OCI-LY1 (cell line): ENCODE measurements at regions not wholly inside any gene's neighbourhood (a gene's known extent, or its start where the extent isn't known, plus 50 kb on each side); places are given as distances from the start of the nearest gene placed in this dataset.
"Not testable (repeated sequence)": the region's sequence is repeated elsewhere in the genome, so short reads cannot be mapped to it uniquely, and the experiment has no call there.

Experiments used
- H2AFZ ChIP-seq: fragments of 200-600 bp; sonication (generic), shearing (Covaris generic); 2 replicates; pipeline ENCODE4 v1.6.0; 2014; ENCODE audit warnings: antibody characterized with exemption, mild to moderate bottlenecking, low read length
- H3F3A ChIP-seq: fragments of 200-600 bp; sonication (generic), shearing (Covaris generic); 2 replicates; pipeline ENCODE4 v1.6.0; 2014; ENCODE audit warnings: mild to moderate bottlenecking, antibody characterized with exemption, low read length, moderate library complexity; ENCODE audit not compliant: insufficient read depth
- H3K27ac ChIP-seq: fragments of 200-600 bp; sonication (generic); 2 replicates; pipeline ENCODE4 v1.5.1; 2014; ENCODE audit warnings: low read length, mixed run types, mild to moderate bottlenecking, low read depth; ENCODE audit not compliant: poor library complexity, severe bottlenecking
- H3K27me3 ChIP-seq: fragments of 200-600 bp; sonication (generic); 2 replicates; pipeline ENCODE4 v1.6.0; 2014; ENCODE audit warnings: antibody characterized with exemption, mild to moderate bottlenecking, low read length, moderate library complexity; ENCODE audit not compliant: insufficient read depth
- H3K36me3 ChIP-seq: fragments of 200-600 bp; sonication (generic); 2 replicates; pipeline ENCODE4 v1.6.1; 2014; ENCODE audit warnings: mild to moderate bottlenecking, antibody characterized with exemption, low read length, moderate library complexity, mixed read lengths; ENCODE audit not compliant: insufficient read depth
- H3K4me1 ChIP-seq: fragments of 200-600 bp; sonication (generic); 2 replicates; pipeline ENCODE4 v1.5.1; 2014; ENCODE audit warnings: mild to moderate bottlenecking, low read length, moderate library complexity; ENCODE audit not compliant: insufficient read depth, severe bottlenecking
- H3K4me2 ChIP-seq: fragments of 200-600 bp; sonication (generic), shearing (Covaris generic); 2 replicates; pipeline ENCODE4 v1.6.1; 2014; ENCODE audit warnings: low read length
- H3K4me3 ChIP-seq: fragments of 200-600 bp; sonication (generic); 2 replicates; pipeline ENCODE4 v1.5.1; 2014; ENCODE audit warnings: low read length, low read depth, mild to moderate bottlenecking, mixed read lengths; ENCODE audit not compliant: poor library complexity, severe bottlenecking
- H3K79me2 ChIP-seq: fragments of 200-600 bp; shearing (Covaris generic); 2 replicates; pipeline ENCODE4 v1.6.1; 2016; ENCODE audit warnings: mixed run types, low read length, mixed read lengths; ENCODE audit not compliant: insufficient read depth
- H3K9ac ChIP-seq: fragments of 200-600 bp; sonication (generic), shearing (Covaris generic); 2 replicates; pipeline ENCODE4 v1.6.1; 2014; ENCODE audit warnings: mild to moderate bottlenecking, low read length, mixed read lengths
- H3K9me2 ChIP-seq: fragments of 200-600 bp; sonication (generic), shearing (Covaris generic); 2 replicates; pipeline ENCODE4 v1.6.1; 2014; ENCODE audit warnings: low read depth, mild to moderate bottlenecking, low read length, mixed read lengths
- H3K9me3 ChIP-seq: fragments of 200-600 bp; shearing (Covaris generic); 2 replicates; pipeline ENCODE4 v1.6.1; 2014; ENCODE audit warnings: low read length, mixed read lengths
- H4K20me1 ChIP-seq: fragments of 200-600 bp; sonication (generic), shearing (Covaris generic); 2 replicates; pipeline ENCODE4 v1.6.0; 2016; ENCODE audit warnings: mild to moderate bottlenecking, low read length; ENCODE audit not compliant: insufficient read depth
- CTCF ChIP-seq: fragments of 200-600 bp; sonication (generic), shearing (Covaris generic); IDR thresholded peaks from 2 replicates; pipeline ENCODE4 v1.5.1; 2017; ENCODE audit warnings: mild to moderate bottlenecking, antibody characterized with exemption, low read length, moderate library complexity, mixed read lengths
- EZH2 ChIP-seq: fragments of 200-600 bp; sonication (generic), shearing (Covaris generic); IDR thresholded peaks from 2 replicates; pipeline ENCODE4 v1.8.0; 2017; ENCODE audit warnings: borderline replicate concordance, mixed run types, mild to moderate bottlenecking, antibody characterized with exemption, low read length, moderate library complexity, mixed read lengths

GRCh38 chrX:31014474-31014873 lies 57.4 kb downstream of the FTHL17 start:
- H3K9me3 ChIP-seq, H3K4me3 ChIP-seq: not testable (repeated sequence)

GRCh38 chrX:31012509-31013025 lies 59.3 kb downstream of the FTHL17 start:
- Histone ChIP-seq H3K27ac (no peak overlapping the region), H3K4me3 (no peak overlapping the region), H3K27me3 (no peaks in the 10 kb centered on the region), H3K9me3 (no peaks in the 10 kb centered on the region), H3K79me2 (no peaks in the 10 kb centered on the region), H2AFZ (no peak overlapping the region), H3K4me1 (no peaks in the 10 kb centered on the region), H3K9ac (no peak overlapping the region), H3K4me2 (no peak overlapping the region), H4K20me1 (no peaks in the 10 kb centered on the region), H3K36me3 (no peaks in the 10 kb centered on the region), H3F3A (no peaks in the 10 kb centered on the region), H3K9me2 (no peaks in the 10 kb centered on the region)
- TF ChIP-seq EZH2 (no peak), CTCF (no peak)

More at GRCh38 chrX:31014474-31014873, 57.4 kb downstream of the FTHL17 start:
- not testable (repeated sequence) for H3K36me3 ChIP-seq, H3K27me3 ChIP-seq, H3K4me2 ChIP-seq, H3K4me1 ChIP-seq, H3K9ac ChIP-seq, H3F3A ChIP-seq, H4K20me1 ChIP-seq, H3K27ac ChIP-seq, H3K9me2 ChIP-seq, H3K79me2 ChIP-seq, H2AFZ ChIP-seq

- Histone ChIP-seq H3K4me2 (no peak overlapping the region), H3K9me3 (no peaks in the 10 kb centered on the region), H3K27ac (no peak overlapping the region), H2AFZ (no peak overlapping the region), H4K20me1 (no peaks in the 10 kb centered on the region), H3K27me3 (no peaks in the 10 kb centered on the region), H3K36me3 (no peaks in the 10 kb centered on the region), H3K9ac (no peak overlapping the region), H3K4me1 (no peaks in the 10 kb centered on the region), H3K4me3 (no peak overlapping the region), H3K79me2 (no peaks in the 10 kb centered on the region), H3K9me2 (no peaks in the 10 kb centered on the region), H3F3A (no peaks in the 10 kb centered on the region)
- no peak for TF ChIP-seq CTCF
These were observed 64.5 kb downstream of the FTHL17 start for GRCh38 chrX:31007321-31007720.

GRCh38 chrX:31006027-31006426 lies 65.8 kb downstream of the FTHL17 start:
- no peak overlapping the region for H3K27ac ChIP-seq
- H3K4me3 ChIP-seq = no peak overlapping the region
- no peaks in the 10 kb centered on the region for H4K20me1 ChIP-seq
- H3K79me2 ChIP-seq = no peaks in the 10 kb centered on the region
- H3K4me2 ChIP-seq = no peak overlapping the region
- H3K9me2 ChIP-seq = no peaks in the 10 kb centered on the region
- no peak overlapping the region for H3K9ac ChIP-seq
- H3K27me3 ChIP-seq = no peaks in the 10 kb centered on the region
- TF ChIP-seq EZH2 (no peak), CTCF (no peak)
- H3K36me3 ChIP-seq = no peaks in the 10 kb centered on the region
- no peak overlapping the region for H2AFZ ChIP-seq
- no peaks in the 10 kb centered on the region for H3K9me3 ChIP-seq
- no peaks in the 10 kb centered on the region for H3F3A ChIP-seq
- no peaks in the 10 kb centered on the region for H3K4me1 ChIP-seq
